ENCODE measurements at regions not wholly inside any gene's neighbourhood (a gene's known extent, or its start where the extent isn't known, plus 50 kb on each side); places are given as distances from the start of the nearest gene placed in this dataset.
A peak's percentile ranks its signal among the peaks of the same experiment; 100 is the strongest.
"Not testable (repeated sequence)": the region's sequence is repeated elsewhere in the genome, so short reads cannot be mapped to it uniquely, and the experiment has no call there.

GRCh38 chr4:36587909-36588472 lies 306.6 kb downstream of the DTHD1 start:
- DNase-seq (ENCODE audit: low spot score in 2 of 2) (no peak), FAIRE-seq (no peak)

GRCh38 chr4:36590343-36590742 lies 308.9 kb downstream of the DTHD1 start:
- FAIRE-seq (no peak), DNase-seq (ENCODE audit: low spot score in 2 of 2) (no peak)

- DNase-seq (ENCODE audit: low spot score in 2 of 2) (no peak), FAIRE-seq (no peak)
Observed at GRCh38 chr4:36601864-36602495, 320.6 kb downstream of the DTHD1 start.

- FAIRE-seq (no peak), DNase-seq (ENCODE audit: low spot score in 2 of 2) (no peak)
Observed at GRCh38 chr4:36609661-36610060, 328.2 kb downstream of the DTHD1 start.

- no peak for FAIRE-seq
- no peak for DNase-seq (ENCODE audit: low spot score in 2 of 2)
Observed at GRCh38 chr4:36610628-36611027, 329.2 kb downstream of the DTHD1 start.

GRCh38 chr4:36613142-36613541 lies 331.7 kb downstream of the DTHD1 start:
- DNase-seq (ENCODE audit: low spot score in 2 of 2); FAIRE-seq: not testable (repeated sequence)

- DNase-seq (ENCODE audit: low spot score in 2 of 2) (no peak), FAIRE-seq (no peak)
Observed at GRCh38 chr4:36614011-36614410, 332.6 kb downstream of the DTHD1 start.

GRCh38 chr4:36618102-36618501 lies 336.7 kb downstream of the DTHD1 start:
- FAIRE-seq, result no peak
- no peak for DNase-seq (ENCODE audit: low spot score in 2 of 2)

- FAIRE-seq (no peak), DNase-seq (ENCODE audit: low spot score in 2 of 2) (no peak)
Observed at GRCh38 chr4:36624030-36624429, 342.6 kb downstream of the DTHD1 start.

GRCh38 chr4:36638273-36638811 lies 356.9 kb downstream of the DTHD1 start:
- DNase-seq (ENCODE audit: low spot score in 2 of 2) (no peak), FAIRE-seq (peak; percentile 26)

GRCh38 chr4:36640876-36641275 lies 359.5 kb downstream of the DTHD1 start:
- FAIRE-seq (no peak), DNase-seq (ENCODE audit: low spot score in 2 of 2) (no peak)

- no peak for FAIRE-seq
Observed at GRCh38 chr4:36651253-36651652, 369.8 kb downstream of the DTHD1 start.

GRCh38 chr4:36652857-36653256 lies 371.4 kb downstream of the DTHD1 start:
- no peak for DNase-seq (ENCODE audit: low spot score in 2 of 2)
- FAIRE-seq, result no peak

More at GRCh38 chr4:36651253-36651652, 369.8 kb downstream of the DTHD1 start:
- no peak for DNase-seq (ENCODE audit: low spot score in 2 of 2)

GRCh38 chr4:36665985-36666527 lies 384.6 kb downstream of the DTHD1 start:
- DNase-seq (ENCODE audit: low spot score in 2 of 2) (no peak), FAIRE-seq (no peak)

- DNase-seq (ENCODE audit: low spot score in 2 of 2) (no peak), FAIRE-seq (no peak)
Observed at GRCh38 chr4:36675436-36675835, 394.0 kb downstream of the DTHD1 start.

- FAIRE-seq (no peak), DNase-seq (ENCODE audit: low spot score in 2 of 2) (no peak)
Observed at GRCh38 chr4:36676139-36677050, 395.0 kb downstream of the DTHD1 start.

- DNase-seq (ENCODE audit: low spot score in 2 of 2), result no peak
- FAIRE-seq, result no peak
Observed at GRCh38 chr4:36677112-36677511, 395.7 kb downstream of the DTHD1 start.

GRCh38 chr4:36677874-36678273 lies 396.5 kb downstream of the DTHD1 start:
- DNase-seq (ENCODE audit: low spot score in 2 of 2) (no peak), FAIRE-seq (no peak)

GRCh38 chr4:36687681-36688080 lies 406.3 kb downstream of the DTHD1 start:
- no peak for DNase-seq (ENCODE audit: low spot score in 2 of 2)
- FAIRE-seq, result no peak

- DNase-seq (ENCODE audit: low spot score in 2 of 2), result no peak
- no peak for FAIRE-seq
Observed at GRCh38 chr4:36692586-36692985, 411.2 kb downstream of the DTHD1 start.

- DNase-seq (ENCODE audit: low spot score in 2 of 2) (no peak), FAIRE-seq (no peak)
Observed at GRCh38 chr4:36702245-36702644, 420.8 kb downstream of the DTHD1 start.

All from frontal cortex (tissue), 3 donors.